ENCODE measurements at regions not wholly inside any gene's neighbourhood (a gene's known extent, or its start where the extent isn't known, plus 50 kb on each side); places are given as distances from the start of the nearest gene placed in this dataset.
A peak's percentile ranks its signal among the peaks of the same experiment; 100 is the strongest.

- Histone ChIP-seq H3K27me3 (replicated peaks in 1 of 2; ENCODE audit: control insufficient read depth in 2 of 2, insufficient read depth in 2 of 2, low read length in 1 of 2) (no peaks in the 10 kb centered on the region), H4K20me1 (ENCODE audit: control insufficient read depth, insufficient read depth) (no peaks in the 10 kb centered on the region), H3K36me3 (ENCODE audit: control insufficient read depth in 2 of 2, insufficient read depth in 2 of 2, low read length in 1 of 2) (no peaks in the 10 kb centered on the region), H2AFZ (ENCODE audit: control insufficient read depth, low read depth, low read length) (peak overlapping the region; percentile 64), H3K4me2 (ENCODE audit: control insufficient read depth, insufficient read depth) (peak overlapping the region; percentile 34; the same call in 1 of the 2 replicates), H3K4me3 (no peak overlapping the region), H3K9ac (ENCODE audit: control insufficient read depth, insufficient read depth, low read length) (no peak overlapping the region; the same call in 1 of the 2 replicates), H3K79me2 (ENCODE audit: control insufficient read depth, insufficient read depth, low read length) (no peaks in the 10 kb centered on the region), H3K9me3 (replicated peaks; ENCODE audit: control insufficient read depth, insufficient read depth, low read length) (no peaks in the 10 kb centered on the region), H3K4me1 (ENCODE audit: control insufficient read depth, insufficient read depth, low read length) (peaks cover 57% of the 10 kb centered on the region), H3K27ac (ENCODE audit: control insufficient read depth, insufficient read depth) (peak overlapping the region; percentile 30; the same call in 1 of the 2 replicates)
- peak; percentile 18 for FAIRE-seq
- DNase-seq (ENCODE audit: low read depth, low spot score): no peak
- ChIA-PET SMC1A (ENCODE audit: uncharacterized antibody, unreplicated experiment) (interaction anchor here (1.4 to 13.3 kb wide), 8 partner anchors 34 to 441 kb away, joined by 3 to 170 read pairs (median 12); partner anchors contain the start of gene ZFP36L2), POLR2A (interaction anchor here (1.1 to 4.3 kb wide), 4 partner anchors 88 to 95 kb away, joined by 4 to 17 read pairs (median 5); partner anchors contain the start of gene ZFP36L2), RAD21 (ENCODE audit: unreplicated experiment) (interaction anchor here (0.8 to 8.7 kb wide), 10 partner anchors 16 to 351 kb away, joined by 3 to 151 read pairs (median 6); partner anchors contain the start of gene ZFP36L2), CTCF (interaction anchor here (1.1 to 9.7 kb wide), 9 partner anchors 10 to 431 kb away, joined by 3 to 132 read pairs (median 3); partner anchors contain the start of gene ZFP36L2)
- in situ Hi-C loops (cut with MboI): no loop called here
- 32% methylated on average over 21 of the region's 21 CpGs for WGBS (ENCODE audit: insufficient coverage, insufficient replicate concordance, low lambda C conversion rate, missing lambda C conversion rate)
- peak; percentile 60 for ATAC-seq
- intact Hi-C loops (cut with micrococcal nuclease; ENCODE audit: unreplicated experiment): no loop called here
- BruUV-seq (replicated peaks): no TSS peak
- TF ChIP-seq NR2F1 (conservative IDR thresholded peaks at IDR 0.05): 0 out of 2 replicates have a peak, but pooled peaks have one; percentile 20
- no peak for TF ChIP-seq RFX5 (IDR thresholded peaks at IDR 0.05; ENCODE audit: low read depth, low read length)
- TF ChIP-seq CREB1 (IDR thresholded peaks at IDR 0.05; ENCODE audit: low read depth): peak; percentile 67; the same call in 1 of the 2 replicates
- peak; percentile 37; the same call in 1 of the 2 replicates for TF ChIP-seq IKZF1 (conservative IDR thresholded peaks at IDR 0.05)
- TF ChIP-seq CTCF (IDR thresholded peaks at IDR 0.05 in 2 of 3, conservative IDR thresholded peaks at IDR 0.05 in 1 of 3; ENCODE audit: control insufficient read depth in 2 of 3, extremely low read depth in 1 of 3, insufficient read depth in 1 of 3, low read depth in 3 of 3, low read length in 3 of 3): 0 out of 6 replicates have a peak, but pooled peaks of 1 of the 3 experiments have one; percentile 1
- TF ChIP-seq RUNX3 (IDR thresholded peaks at IDR 0.05; ENCODE audit: low read length): peak; percentile 77
- TF ChIP-seq CREM (IDR thresholded peaks at IDR 0.05; ENCODE audit: low read depth): peak; percentile 72
- no peak for TF ChIP-seq RELA (IDR thresholded peaks at IDR 0.05; ENCODE audit: borderline replicate concordance, partially characterized antibody)
- TF ChIP-seq RAD21 (IDR thresholded peaks at IDR 0.05; ENCODE audit: insufficient read depth, low read depth, low read length): 0 out of 2 replicates have a peak, but pooled peaks have one; percentile 2
- peak; percentile 93 for TF ChIP-seq ZNF687 (IDR thresholded peaks at IDR 0.05)
- TF ChIP-seq HDAC2 (IDR thresholded peaks at IDR 0.05): no peak
- TF ChIP-seq SPI1 (IDR thresholded peaks at IDR 0.05; ENCODE audit: borderline replicate concordance, insufficient read depth, low read depth, low read length): peak; percentile 37; the same call in 1 of the 2 replicates
- TF ChIP-seq RBBP5 (conservative IDR thresholded peaks at IDR 0.05): no peak
- TF ChIP-seq EED (IDR thresholded peaks at IDR 0.05; ENCODE audit: low read depth): peak; percentile 41
- TF ChIP-seq BHLHE40 (IDR thresholded peaks at IDR 0.05; ENCODE audit: borderline replicate concordance in 1 of 2, low read depth in 2 of 2, low read length in 1 of 2): peak in 1 of 2 experiments; percentile 41; a peak in 2 of 4 replicates
- 0 out of 4 replicates have a peak, but pooled peaks of 1 of the 2 experiments have one; percentile 29 for TF ChIP-seq IKZF2 (IDR thresholded peaks at IDR 0.05)
- no peak for TF ChIP-seq ZNF384 (IDR thresholded peaks at IDR 0.05; ENCODE audit: borderline replicate concordance, low read depth, low read length)
Observed at GRCh38 chr2:43133708-43134570, 92.5 kb downstream of the ZFP36L2 start.
